ENCODE measurements at regions not wholly inside any gene's neighbourhood (a gene's known extent, or its start where the extent isn't known, plus 50 kb on each side); places are given as distances from the start of the nearest gene placed in this dataset.

GRCh38 chr9:82116556-82116955 lies 128.0 kb downstream of the SPATA31D1 start:
- Histone ChIP-seq H3K4me1 (ENCODE audit: insufficient read depth, low read length, poor library complexity, severe bottlenecking) (no peaks in the 10 kb centered on the region), H3K27me3 (replicated peaks; ENCODE audit: insufficient read depth, low read depth, low read length, poor library complexity) (peaks cover 4% of the 10 kb centered on the region), H3K36me3 (ENCODE audit: insufficient read depth, low read length, poor library complexity, severe bottlenecking) (no peaks in the 10 kb centered on the region), H3K27ac (ENCODE audit: low read depth, low read length, poor library complexity, severe bottlenecking) (no peak overlapping the region), H3K9me3 (ENCODE audit: low read depth, low read length, poor library complexity, severe bottlenecking) (no peaks in the 10 kb centered on the region), H3K4me3 (ENCODE audit: low read depth, low read length, poor library complexity, severe bottlenecking) (no peak overlapping the region)
- intact Hi-C loops (cut with micrococcal nuclease; ENCODE audit: unreplicated experiment) = no loop called here
- no peak for DNase-seq (ENCODE audit: low spot score)
- TF ChIP-seq EZH2 (IDR thresholded peaks at IDR 0.05; ENCODE audit: borderline replicate concordance, low read depth, low read length, poor library complexity, severe bottlenecking) (no peak), CTCF (conservative IDR thresholded peaks at IDR 0.05; ENCODE audit: low read depth, low read length) (no peak)
- CTCF ChIA-PET = no interaction called here
- no TSS peak for BruUV-seq (replicated peaks)
- POLR2A ChIA-PET (ENCODE audit: low non-redundant PET) = no interaction called here

GRCh38 chr9:82117026-82117811 lies 128.6 kb downstream of the SPATA31D1 start:
- Histone ChIP-seq H3K9me3 (ENCODE audit: low read depth, low read length, poor library complexity, severe bottlenecking) (no peaks in the 10 kb centered on the region), H3K4me1 (ENCODE audit: insufficient read depth, low read length, poor library complexity, severe bottlenecking) (no peaks in the 10 kb centered on the region), H3K27me3 (replicated peaks; ENCODE audit: insufficient read depth, low read depth, low read length, poor library complexity) (peaks cover 4% of the 10 kb centered on the region), H3K4me3 (ENCODE audit: low read depth, low read length, poor library complexity, severe bottlenecking) (no peak overlapping the region), H3K27ac (ENCODE audit: low read depth, low read length, poor library complexity, severe bottlenecking) (no peak overlapping the region), H3K36me3 (ENCODE audit: insufficient read depth, low read length, poor library complexity, severe bottlenecking) (no peaks in the 10 kb centered on the region)
- no peak for DNase-seq (ENCODE audit: low spot score)
- no TSS peak for BruUV-seq (replicated peaks)
- ChIA-PET POLR2A (ENCODE audit: low non-redundant PET) (no interaction called here), CTCF (no interaction called here)
- intact Hi-C loops (cut with micrococcal nuclease; ENCODE audit: unreplicated experiment) = no loop called here
- TF ChIP-seq EZH2 (IDR thresholded peaks at IDR 0.05; ENCODE audit: borderline replicate concordance, low read depth, low read length, poor library complexity, severe bottlenecking) = no peak
- TF ChIP-seq CTCF (conservative IDR thresholded peaks at IDR 0.05; ENCODE audit: low read depth, low read length) = no peak

GRCh38 chr9:82122731-82123130 lies 134.2 kb downstream of the SPATA31D1 start:
- ChIA-PET POLR2A (ENCODE audit: low non-redundant PET) (no interaction called here), CTCF (no interaction called here)
- no peak overlapping the region for H3K27ac ChIP-seq (ENCODE audit: low read depth, low read length, poor library complexity, severe bottlenecking)
- DNase-seq (ENCODE audit: low spot score) = no peak
- TF ChIP-seq CTCF (conservative IDR thresholded peaks at IDR 0.05; ENCODE audit: low read depth, low read length) (no peak), EZH2 (IDR thresholded peaks at IDR 0.05; ENCODE audit: borderline replicate concordance, low read depth, low read length, poor library complexity, severe bottlenecking) (no peak)
- no TSS peak for BruUV-seq (replicated peaks)
- H3K27me3 ChIP-seq (replicated peaks; ENCODE audit: insufficient read depth, low read depth, low read length, poor library complexity) = no peaks in the 10 kb centered on the region
- H3K4me3 ChIP-seq (ENCODE audit: low read depth, low read length, poor library complexity, severe bottlenecking) = no peak overlapping the region
- intact Hi-C loops (cut with micrococcal nuclease; ENCODE audit: unreplicated experiment) = no loop called here
- no peaks in the 10 kb centered on the region for H3K36me3 ChIP-seq (ENCODE audit: insufficient read depth, low read length, poor library complexity, severe bottlenecking)
- H3K4me1 ChIP-seq (ENCODE audit: insufficient read depth, low read length, poor library complexity, severe bottlenecking) = no peaks in the 10 kb centered on the region
- H3K9me3 ChIP-seq (ENCODE audit: low read depth, low read length, poor library complexity, severe bottlenecking) = no peaks in the 10 kb centered on the region

All from A673 (cell line).